Endothelial cell of umbilical vein (primary cell): ENCODE measurements at regions not wholly inside any gene's neighbourhood (a gene's known extent, or its start where the extent isn't known, plus 50 kb on each side); places are given as distances from the start of the nearest gene placed in this dataset.

Experiments
- BruUV-seq: library from RNA; stranded (reverse); fragments of 400-500 nt; replicated peaks from 2 replicates; lab custom pipeline; 2021; lab: Mats Ljungman, UMichigan
- CTCF ChIA-PET: fragments of 300-600, 350-600 bp; sonication (Branson Sonifier 250); formaldehyde crosslinking; loops from one replicate; lab custom pipeline; 2021; ENCODE audit warnings: antibody characterized with exemption, inconsistent platforms; lab: Charles Lee
- POLR2A ChIA-PET: fragments of 300-600, 350-600 bp; sonication (Branson Sonifier 250); formaldehyde crosslinking; loops from one replicate; lab custom pipeline; 2021; ENCODE audit warnings: antibody characterized with exemption, inconsistent platforms; lab: Charles Lee
- DNase-seq: peaks from one replicate; pipeline ENCODE4 v3.0.0-alpha.2; 2011; ENCODE audit warnings: low read depth, low spot score
- FAIRE-seq: peaks from 2 replicates; lab custom pipeline; 2011; peaks lifted over from hg19 to GRCh38; lab: Jason Lieb, UNC
- H2AFZ ChIP-seq: 2 replicates; pipeline ENCODE4 v1.6.0; 2012; ENCODE audit warnings: low read depth, low read length, control low read depth, inconsistent platforms
- H3K27ac ChIP-seq: 2 replicates; pipeline ENCODE4 v1.5.1; 2011; ENCODE audit warnings: low read depth, mild to moderate bottlenecking, control low read depth, low read length, moderate library complexity; ENCODE audit not compliant: insufficient read depth
- H3K27me3 ChIP-seq, 2 experiments: 2 replicates each; pipeline versions ENCODE4 v1.6.0 to v1.6.1; 2011; ENCODE audit warnings: low read length in 2 of 2, mixed read lengths in 1 of 2; ENCODE audit not compliant: control insufficient read depth in 2 of 2, insufficient read depth in 2 of 2
- H3K36me3 ChIP-seq, 2 experiments: 2 replicates in 1 of 2; 3 replicates in 1 of 2; pipeline ENCODE4 v1.5.1; 2011; ENCODE audit warnings: low read length in 2 of 2, mild to moderate bottlenecking in 1 of 2, moderate library complexity in 1 of 2; ENCODE audit not compliant: control insufficient read depth in 2 of 2, insufficient read depth in 2 of 2; ENCODE audit errors: extremely low read depth in 1 of 2
- H3K4me1 ChIP-seq: 3 replicates; pipeline ENCODE4 v1.5.1; 2011; ENCODE audit warnings: mild to moderate bottlenecking, low read length; ENCODE audit not compliant: control insufficient read depth, insufficient read depth; ENCODE audit errors: extremely low read depth
- H3K4me2 ChIP-seq: 2 replicates; pipeline ENCODE4 v1.6.1; 2011; ENCODE audit warnings: low read length, control low read depth, mixed read lengths; ENCODE audit not compliant: insufficient read depth
- H3K4me3 ChIP-seq, 3 experiments: fragments of 200-600 bp in 1 of 3; sonication (generic), shearing (Covaris generic) in 1 of 3; replicated peaks in 1 of 3; 2 replicates each; pipeline ENCODE4 v1.5.1; 2011 to 2016; ENCODE audit warnings: control low read depth in 3 of 3, low read length in 3 of 3, mild to moderate bottlenecking in 2 of 3, inconsistent platforms in 1 of 3, low read depth in 1 of 3, moderate library complexity in 1 of 3; ENCODE audit not compliant: insufficient read depth in 1 of 3
- H3K79me2 ChIP-seq: 2 replicates; pipeline ENCODE4 v1.6.0; 2012; ENCODE audit warnings: low read length, inconsistent platforms; ENCODE audit not compliant: control insufficient read depth, insufficient read depth
- H3K9ac ChIP-seq: replicated peaks from 2 replicates; pipeline ENCODE3; 2011; ENCODE audit warnings: low read length, control low read depth; ENCODE audit not compliant: insufficient read depth; ENCODE audit errors: extremely low read depth
- H3K9me1 ChIP-seq: replicated peaks from 3 replicates; pipeline ENCODE4 v1.6.0; 2011; ENCODE audit warnings: mild to moderate bottlenecking, low read length; ENCODE audit not compliant: control insufficient read depth, insufficient read depth; ENCODE audit errors: extremely low read depth
- H3K9me3 ChIP-seq: replicated peaks from 2 replicates; pipeline ENCODE4 v1.5.1; 2012; ENCODE audit warnings: low read length, inconsistent platforms; ENCODE audit not compliant: control insufficient read depth, insufficient read depth
- H4K20me1 ChIP-seq: replicated peaks from 2 replicates; pipeline ENCODE3; 2011; ENCODE audit warnings: mild to moderate bottlenecking, low read length; ENCODE audit not compliant: control insufficient read depth, insufficient read depth; ENCODE audit errors: extremely low read depth
- EZH2 ChIP-seq: IDR thresholded peaks from 2 replicates; pipeline ENCODE4 v1.6.1; 2012; ENCODE audit warnings: borderline replicate concordance, low read depth, mild to moderate bottlenecking, moderate library complexity, low read length, inconsistent platforms; ENCODE audit not compliant: severe bottlenecking
- FOS ChIP-seq: IDR thresholded peaks from 2 replicates; pipeline ENCODE4 v1.6.1; 2011; ENCODE audit warnings: mild to moderate bottlenecking, low read length, moderate library complexity, borderline replicate concordance; ENCODE audit not compliant: insufficient read depth
- GATA2 ChIP-seq: IDR thresholded peaks from 2 replicates; pipeline ENCODE4 v1.7.0; 2011; ENCODE audit warnings: low read depth, mild to moderate bottlenecking, moderate library complexity, mixed read lengths, low read length; ENCODE audit not compliant: insufficient read length, insufficient read depth
- JUN ChIP-seq: IDR thresholded peaks from 2 replicates; pipeline ENCODE4 v1.6.1; 2011; ENCODE audit warnings: borderline replicate concordance, low read depth; ENCODE audit not compliant: insufficient read length, insufficient read depth
- MYC ChIP-seq: IDR thresholded peaks from one replicate; pipeline ENCODE4 v1.6.1; 2011; ENCODE audit warnings: mild to moderate bottlenecking, low read depth, low read length
- POLR2A ChIP-seq: IDR thresholded peaks from 2 replicates; pipeline ENCODE4 v1.6.1; 2012; ENCODE audit warnings: low read depth, mild to moderate bottlenecking, control low read depth, low read length
- POLR2AphosphoS5 ChIP-seq: IDR thresholded peaks from 2 replicates; pipeline ENCODE4 v1.6.1; 2012; ENCODE audit warnings: low read depth, mild to moderate bottlenecking, control low read depth, low read length, moderate library complexity; ENCODE audit not compliant: insufficient read depth
- dilution Hi-C: fragments of 300-500 bp; cut with MboI; formaldehyde crosslinking; loops from one replicate; pipeline ENCODE4 v1.15.0; 2019; ENCODE audit warnings: low sequenced_read_pairs; ENCODE audit not compliant: extremely low pct_ligation_motif_present
- intact Hi-C: fragments of 100-400 bp; cut with micrococcal nuclease; formaldehyde crosslinking; loops from one replicate; pipeline ENCODE4 v1.10.0; 2022
- TF ChIP-seq, protein P1 (sequence below), 2 donors: IDR thresholded peaks; 1 replicate in 1 of 2; 2 replicates in 1 of 2; pipeline ENCODE4 v1.5.1; 2011; ENCODE audit warnings: low read length in 2 of 2, mild to moderate bottlenecking in 2 of 2, moderate library complexity in 2 of 2, control low read depth in 1 of 2, inconsistent platforms in 1 of 2, low read depth in 1 of 2; ENCODE audit not compliant: insufficient read depth in 1 of 2; ENCODE audit errors: extremely low read depth in 1 of 2
- TF ChIP-seq, protein P2 (sequence below): IDR thresholded peaks from 2 replicates; pipeline ENCODE4 v1.6.1; 2011; ENCODE audit not compliant: insufficient read depth, insufficient read length

DNA sequence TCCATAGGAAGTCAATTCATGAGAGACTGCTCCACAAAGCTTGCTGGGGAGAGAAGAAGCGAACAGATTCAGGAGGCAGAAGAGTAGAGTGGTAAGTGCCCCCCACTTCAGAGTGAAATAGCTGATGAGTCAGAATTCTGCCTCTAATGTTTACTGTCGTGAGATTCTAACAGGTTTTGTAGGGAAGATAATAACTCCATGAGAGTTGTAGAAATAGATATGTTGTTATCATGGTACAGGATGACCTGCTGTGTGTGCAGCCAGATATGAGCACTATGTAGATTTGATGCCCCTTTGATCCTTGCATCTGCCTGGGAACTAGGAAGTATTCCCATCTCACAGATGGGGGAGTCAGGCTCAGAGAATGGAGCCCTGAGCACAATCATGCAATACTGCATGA, 502.4 kb upstream of the CDH11 start:
- dilution Hi-C loops, result no loop called here
- no peak for DNase-seq

More for the DNA sequence above, 502.4 kb upstream of the CDH11 start:
- Histone ChIP-seq H3K9me3 (no peaks in the 10 kb centered on the region), H3K4me1 (no peaks in the 10 kb centered on the region), H3K36me3 (no peaks in the 10 kb centered on the region), H3K79me2 (no peaks in the 10 kb centered on the region), H3K4me2 (no peak overlapping the region), H3K27ac (no peak overlapping the region), H3K9me1 (no peaks in the 10 kb centered on the region), H3K9ac (no peak overlapping the region), H3K27me3 (no peaks in the 10 kb centered on the region), H2AFZ (no peak overlapping the region), H3K4me3 (no peak overlapping the region), H4K20me1 (no peaks in the 10 kb centered on the region)
- CTCF ChIA-PET, result no interaction called here
- FAIRE-seq, result no peak
- POLR2A ChIA-PET, result no interaction called here
- intact Hi-C loops, result loop anchor here (10.0 kb wide), 1 partner anchor 411 kb away; no protein-coding TSS in a partner anchor
- no peak for TF ChIP-seq MYC
- TF ChIP-seq, protein P1, sequence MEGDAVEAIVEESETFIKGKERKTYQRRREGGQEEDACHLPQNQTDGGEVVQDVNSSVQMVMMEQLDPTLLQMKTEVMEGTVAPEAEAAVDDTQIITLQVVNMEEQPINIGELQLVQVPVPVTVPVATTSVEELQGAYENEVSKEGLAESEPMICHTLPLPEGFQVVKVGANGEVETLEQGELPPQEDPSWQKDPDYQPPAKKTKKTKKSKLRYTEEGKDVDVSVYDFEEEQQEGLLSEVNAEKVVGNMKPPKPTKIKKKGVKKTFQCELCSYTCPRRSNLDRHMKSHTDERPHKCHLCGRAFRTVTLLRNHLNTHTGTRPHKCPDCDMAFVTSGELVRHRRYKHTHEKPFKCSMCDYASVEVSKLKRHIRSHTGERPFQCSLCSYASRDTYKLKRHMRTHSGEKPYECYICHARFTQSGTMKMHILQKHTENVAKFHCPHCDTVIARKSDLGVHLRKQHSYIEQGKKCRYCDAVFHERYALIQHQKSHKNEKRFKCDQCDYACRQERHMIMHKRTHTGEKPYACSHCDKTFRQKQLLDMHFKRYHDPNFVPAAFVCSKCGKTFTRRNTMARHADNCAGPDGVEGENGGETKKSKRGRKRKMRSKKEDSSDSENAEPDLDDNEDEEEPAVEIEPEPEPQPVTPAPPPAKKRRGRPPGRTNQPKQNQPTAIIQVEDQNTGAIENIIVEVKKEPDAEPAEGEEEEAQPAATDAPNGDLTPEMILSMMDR (IDR thresholded peaks at IDR 0.05; ENCODE audit: extremely low read depth in 1 of 2, insufficient read depth in 1 of 2, low read depth in 1 of 2, low read length in 2 of 2), result no peak
- no peak for TF ChIP-seq POLR2A
- no peak for TF ChIP-seq JUN
- TF ChIP-seq, protein P2, sequence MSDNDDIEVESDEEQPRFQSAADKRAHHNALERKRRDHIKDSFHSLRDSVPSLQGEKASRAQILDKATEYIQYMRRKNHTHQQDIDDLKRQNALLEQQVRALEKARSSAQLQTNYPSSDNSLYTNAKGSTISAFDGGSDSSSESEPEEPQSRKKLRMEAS, result no peak
- no peak for TF ChIP-seq POLR2AphosphoS5
- no peak for TF ChIP-seq EZH2
- TF ChIP-seq GATA2, result no peak
- no peak for TF ChIP-seq FOS
- BruUV-seq, result no TSS peak
